ENCODE measurements at regions not wholly inside any gene's neighbourhood (a gene's known extent, or its start where the extent isn't known, plus 50 kb on each side); places are given as distances from the start of the nearest gene placed in this dataset.

- Histone ChIP-seq H3K27me3 (ENCODE audit: control insufficient read depth in 2 of 2, insufficient read depth in 2 of 2, low read length in 2 of 2) (no peaks in the 10 kb centered on the region), H3K4me3 (ENCODE audit: low read length in 2 of 2) (no peak overlapping the region), H3K9me3 (ENCODE audit: control insufficient read depth in 2 of 2, low read length in 2 of 2) (peaks cover 3 to 4% of the 10 kb centered on the region in 2 donors), H3K36me3 (ENCODE audit: control insufficient read depth in 2 of 2, insufficient read depth in 2 of 2, low read length in 2 of 2) (no peaks in the 10 kb centered on the region), H3K27ac (ENCODE audit: low read depth in 2 of 2, low read length in 2 of 2) (no peak overlapping the region), H3K9ac (ENCODE audit: low read depth in 1 of 2, low read length in 2 of 2) (no peak overlapping the region), H3K4me1 (ENCODE audit: control insufficient read depth in 2 of 2, insufficient read depth in 2 of 2, low read length in 2 of 2) (no peaks in the 10 kb centered on the region)
Observed at GRCh38 chr16:59514651-59515050, 780.5 kb upstream of the GOT2 start.

GRCh38 chr16:59510008-59510424 is 775.9 kb upstream of the GOT2 start:
- Histone ChIP-seq H3K4me3 (ENCODE audit: low read length in 2 of 2) (no peak overlapping the region), H3K27ac (ENCODE audit: low read depth in 2 of 2, low read length in 2 of 2) (no peak overlapping the region), H3K9ac (ENCODE audit: low read depth in 1 of 2, low read length in 2 of 2) (no peak overlapping the region), H3K9me3 (ENCODE audit: control insufficient read depth in 2 of 2, low read length in 2 of 2) (peaks cover 3 to 4% of the 10 kb centered on the region in 2 donors), H3K36me3 (ENCODE audit: control insufficient read depth in 2 of 2, insufficient read depth in 2 of 2, low read length in 2 of 2) (no peaks in the 10 kb centered on the region), H3K4me1 (ENCODE audit: control insufficient read depth in 2 of 2, insufficient read depth in 2 of 2, low read length in 2 of 2) (no peaks in the 10 kb centered on the region), H3K27me3 (ENCODE audit: control insufficient read depth in 2 of 2, insufficient read depth in 2 of 2, low read length in 2 of 2) (no peaks in the 10 kb centered on the region)

GRCh38 chr16:59500601-59501000 is 766.5 kb upstream of the GOT2 start:
- Histone ChIP-seq H3K4me1 (ENCODE audit: control insufficient read depth in 2 of 2, insufficient read depth in 2 of 2, low read length in 2 of 2) (no peaks in the 10 kb centered on the region), H3K27ac (ENCODE audit: low read depth in 2 of 2, low read length in 2 of 2) (no peak overlapping the region), H3K4me3 (ENCODE audit: low read length in 2 of 2) (no peak overlapping the region), H3K27me3 (ENCODE audit: control insufficient read depth in 2 of 2, insufficient read depth in 2 of 2, low read length in 2 of 2) (no peaks in the 10 kb centered on the region), H3K36me3 (ENCODE audit: control insufficient read depth in 2 of 2, insufficient read depth in 2 of 2, low read length in 2 of 2) (no peaks in the 10 kb centered on the region), H3K9me3 (ENCODE audit: control insufficient read depth in 2 of 2, low read length in 2 of 2) (peaks cover 0 to 4% of the 10 kb centered on the region in 2 donors), H3K9ac (ENCODE audit: low read depth in 1 of 2, low read length in 2 of 2) (no peak overlapping the region)

GRCh38 chr16:59487067-59487466 is 753.0 kb upstream of the GOT2 start:
- Histone ChIP-seq H3K27ac (ENCODE audit: low read depth in 2 of 2, low read length in 2 of 2) (no peak overlapping the region), H3K36me3 (ENCODE audit: control insufficient read depth in 2 of 2, insufficient read depth in 2 of 2, low read length in 2 of 2) (no peaks in the 10 kb centered on the region), H3K9ac (ENCODE audit: low read depth in 1 of 2, low read length in 2 of 2) (no peak overlapping the region), H3K4me1 (ENCODE audit: control insufficient read depth in 2 of 2, insufficient read depth in 2 of 2, low read length in 2 of 2) (no peaks in the 10 kb centered on the region), H3K4me3 (ENCODE audit: low read length in 2 of 2) (no peak overlapping the region), H3K9me3 (ENCODE audit: control insufficient read depth in 2 of 2, low read length in 2 of 2) (no peaks in the 10 kb centered on the region), H3K27me3 (ENCODE audit: control insufficient read depth in 2 of 2, insufficient read depth in 2 of 2, low read length in 2 of 2) (no peaks in the 10 kb centered on the region)

GRCh38 chr16:59484833-59485516 is 750.9 kb upstream of the GOT2 start:
- H3K9me3 ChIP-seq (ENCODE audit: control insufficient read depth in 2 of 2, low read length in 2 of 2): peaks cover 0 to 2% of the 10 kb centered on the region in 2 donors
- H3K27ac ChIP-seq (ENCODE audit: low read depth in 2 of 2, low read length in 2 of 2): no peak overlapping the region
- H3K27me3 ChIP-seq (ENCODE audit: control insufficient read depth in 2 of 2, insufficient read depth in 2 of 2, low read length in 2 of 2): no peaks in the 10 kb centered on the region
- H3K4me3 ChIP-seq (ENCODE audit: low read length in 2 of 2): no peak overlapping the region
- H3K36me3 ChIP-seq (ENCODE audit: control insufficient read depth in 2 of 2, insufficient read depth in 2 of 2, low read length in 2 of 2): no peaks in the 10 kb centered on the region
- H3K9ac ChIP-seq (ENCODE audit: low read depth in 1 of 2, low read length in 2 of 2): no peak overlapping the region
- H3K4me1 ChIP-seq (ENCODE audit: control insufficient read depth in 2 of 2, insufficient read depth in 2 of 2, low read length in 2 of 2): no peaks in the 10 kb centered on the region

GRCh38 chr16:59478838-59479237 is 744.7 kb upstream of the GOT2 start:
- H3K4me3 ChIP-seq (ENCODE audit: low read length in 2 of 2): no peak overlapping the region
- no peak overlapping the region for H3K9ac ChIP-seq (ENCODE audit: low read depth in 1 of 2, low read length in 2 of 2)
- no peaks in the 10 kb centered on the region for H3K4me1 ChIP-seq (ENCODE audit: control insufficient read depth in 2 of 2, insufficient read depth in 2 of 2, low read length in 2 of 2)
- peaks cover 0 to 2% of the 10 kb centered on the region in 2 donors for H3K9me3 ChIP-seq (ENCODE audit: control insufficient read depth in 2 of 2, low read length in 2 of 2)
- H3K36me3 ChIP-seq (ENCODE audit: control insufficient read depth in 2 of 2, insufficient read depth in 2 of 2, low read length in 2 of 2): no peaks in the 10 kb centered on the region
- no peak overlapping the region for H3K27ac ChIP-seq (ENCODE audit: low read depth in 2 of 2, low read length in 2 of 2)
- H3K27me3 ChIP-seq (ENCODE audit: control insufficient read depth in 2 of 2, insufficient read depth in 2 of 2, low read length in 2 of 2): no peaks in the 10 kb centered on the region

- Histone ChIP-seq H3K4me3 (ENCODE audit: low read length in 2 of 2) (no peak overlapping the region), H3K9ac (ENCODE audit: low read depth in 1 of 2, low read length in 2 of 2) (no peak overlapping the region), H3K27ac (ENCODE audit: low read depth in 2 of 2, low read length in 2 of 2) (no peak overlapping the region), H3K27me3 (ENCODE audit: control insufficient read depth in 2 of 2, insufficient read depth in 2 of 2, low read length in 2 of 2) (no peaks in the 10 kb centered on the region), H3K36me3 (ENCODE audit: control insufficient read depth in 2 of 2, insufficient read depth in 2 of 2, low read length in 2 of 2) (no peaks in the 10 kb centered on the region), H3K9me3 (ENCODE audit: control insufficient read depth in 2 of 2, low read length in 2 of 2) (no peaks in the 10 kb centered on the region), H3K4me1 (ENCODE audit: control insufficient read depth in 2 of 2, insufficient read depth in 2 of 2, low read length in 2 of 2) (no peaks in the 10 kb centered on the region)
Observed at GRCh38 chr16:59470556-59470955, 736.4 kb upstream of the GOT2 start.

GRCh38 chr16:59469266-59469665 is 735.1 kb upstream of the GOT2 start:
- no peaks in the 10 kb centered on the region for H3K9me3 ChIP-seq (ENCODE audit: control insufficient read depth in 2 of 2, low read length in 2 of 2)
- no peaks in the 10 kb centered on the region for H3K4me1 ChIP-seq (ENCODE audit: control insufficient read depth in 2 of 2, insufficient read depth in 2 of 2, low read length in 2 of 2)
- H3K27ac ChIP-seq (ENCODE audit: low read depth in 2 of 2, low read length in 2 of 2): no peak overlapping the region
- no peak overlapping the region for H3K4me3 ChIP-seq (ENCODE audit: low read length in 2 of 2)
- H3K27me3 ChIP-seq (ENCODE audit: control insufficient read depth in 2 of 2, insufficient read depth in 2 of 2, low read length in 2 of 2): no peaks in the 10 kb centered on the region
- H3K36me3 ChIP-seq (ENCODE audit: control insufficient read depth in 2 of 2, insufficient read depth in 2 of 2, low read length in 2 of 2): no peaks in the 10 kb centered on the region
- H3K9ac ChIP-seq (ENCODE audit: low read depth in 1 of 2, low read length in 2 of 2): no peak overlapping the region

- H3K36me3 ChIP-seq (ENCODE audit: control insufficient read depth in 2 of 2, insufficient read depth in 2 of 2, low read length in 2 of 2): no peaks in the 10 kb centered on the region
- H3K4me1 ChIP-seq (ENCODE audit: control insufficient read depth in 2 of 2, insufficient read depth in 2 of 2, low read length in 2 of 2): no peaks in the 10 kb centered on the region
- H3K4me3 ChIP-seq (ENCODE audit: low read length in 2 of 2): no peak overlapping the region
- no peaks in the 10 kb centered on the region for H3K9me3 ChIP-seq (ENCODE audit: control insufficient read depth in 2 of 2, low read length in 2 of 2)
- no peaks in the 10 kb centered on the region for H3K27me3 ChIP-seq (ENCODE audit: control insufficient read depth in 2 of 2, insufficient read depth in 2 of 2, low read length in 2 of 2)
- H3K9ac ChIP-seq (ENCODE audit: low read depth in 1 of 2, low read length in 2 of 2): no peak overlapping the region
- H3K27ac ChIP-seq (ENCODE audit: low read depth in 2 of 2, low read length in 2 of 2): no peak overlapping the region
Observed at GRCh38 chr16:59463776-59464175, 729.7 kb upstream of the GOT2 start.

GRCh38 chr16:59459806-59460205 is 725.7 kb upstream of the GOT2 start:
- Histone ChIP-seq H3K9ac (ENCODE audit: low read depth in 1 of 2, low read length in 2 of 2) (no peak overlapping the region), H3K4me3 (ENCODE audit: low read length in 2 of 2) (no peak overlapping the region), H3K27ac (ENCODE audit: low read depth in 2 of 2, low read length in 2 of 2) (no peak overlapping the region), H3K9me3 (ENCODE audit: control insufficient read depth in 2 of 2, low read length in 2 of 2) (no peaks in the 10 kb centered on the region), H3K27me3 (ENCODE audit: control insufficient read depth in 2 of 2, insufficient read depth in 2 of 2, low read length in 2 of 2) (no peaks in the 10 kb centered on the region), H3K36me3 (ENCODE audit: control insufficient read depth in 2 of 2, insufficient read depth in 2 of 2, low read length in 2 of 2) (no peaks in the 10 kb centered on the region), H3K4me1 (ENCODE audit: control insufficient read depth in 2 of 2, insufficient read depth in 2 of 2, low read length in 2 of 2) (no peaks in the 10 kb centered on the region)

All from mucosa of rectum (tissue), 2 donors.